Neural cell (in vitro differentiated cells): ENCODE measurements at regions not wholly inside any gene's neighbourhood (a gene's known extent, or its start where the extent isn't known, plus 50 kb on each side); places are given as distances from the start of the nearest gene placed in this dataset.

Experiments
- H2AFZ ChIP-seq: fragments of 200-600, 300-800 bp; sonication (generic), shearing (Covaris generic); 2 replicates; pipeline ENCODE4 v1.6.0; 2014; ENCODE audit warnings: low read depth, mild to moderate bottlenecking, antibody characterized with exemption, low read length, moderate library complexity
- H3F3A ChIP-seq: fragments of 200-600 bp; shearing (Covaris generic); 2 replicates; pipeline ENCODE4 v1.6.1; 2016; ENCODE audit warnings: mild to moderate bottlenecking, moderate library complexity, mixed read lengths, antibody characterized with exemption, low read length; ENCODE audit not compliant: insufficient read depth, poor library complexity, severe bottlenecking
- H3K27ac ChIP-seq: fragments of 200-600, 300-800 bp; sonication (generic), shearing (Covaris generic); 2 replicates; pipeline ENCODE4 v1.5.1; 2014; ENCODE audit warnings: mild to moderate bottlenecking, low read length, moderate library complexity
- H3K27me3 ChIP-seq: fragments of 300-800, 200-600 bp; sonication (generic), shearing (Covaris generic); 2 replicates; pipeline ENCODE4 v1.6.0; 2014; ENCODE audit warnings: mild to moderate bottlenecking, low read depth, low read length, moderate library complexity; ENCODE audit not compliant: insufficient read depth
- H3K36me3 ChIP-seq: fragments of 300-800, 200-600 bp; sonication (generic), shearing (Covaris generic); 2 replicates; pipeline ENCODE4 v1.5.1; 2014; ENCODE audit warnings: mild to moderate bottlenecking, antibody characterized with exemption, low read length, moderate library complexity; ENCODE audit not compliant: insufficient read depth
- H3K4me2 ChIP-seq: fragments of 300-800, 200-600 bp; sonication (generic), shearing (Covaris generic); 2 replicates; pipeline ENCODE4 v1.6.0; 2014; ENCODE audit warnings: mild to moderate bottlenecking, low read length
- H3K4me3 ChIP-seq: fragments of 300-800, 200-600 bp; sonication (generic), shearing (Covaris generic); 2 replicates; pipeline ENCODE4 v1.5.1; 2014; ENCODE audit warnings: mild to moderate bottlenecking, low read length, moderate library complexity
- H3K79me2 ChIP-seq: fragments of 200-600 bp; shearing (Covaris generic); replicated peaks from 2 replicates; pipeline ENCODE4 v1.6.0; 2014; ENCODE audit warnings: mild to moderate bottlenecking, low read length, moderate library complexity; ENCODE audit not compliant: insufficient read depth
- H3K9ac ChIP-seq: fragments of 300-800, 200-600 bp; sonication (generic), shearing (Covaris generic); 2 replicates; pipeline ENCODE4 v1.6.1; 2016; ENCODE audit warnings: mild to moderate bottlenecking, low read length, mixed read lengths
- H3K9me2 ChIP-seq: fragments of 200-600 bp; shearing (Covaris generic); 2 replicates; pipeline ENCODE4 v1.6.1; 2016; ENCODE audit warnings: mild to moderate bottlenecking, low read length, mixed read lengths; ENCODE audit not compliant: insufficient read depth
- H3K9me3 ChIP-seq: fragments of 200-600, 300-800 bp; sonication (generic), shearing (Covaris generic); 2 replicates; pipeline ENCODE4 v1.6.1; 2016; ENCODE audit warnings: mild to moderate bottlenecking, mixed run types, low read length, moderate library complexity, mixed read lengths
- H4K20me1 ChIP-seq: fragments of 200-600 bp; shearing (Covaris generic); 2 replicates; pipeline ENCODE4 v1.6.1; 2016; ENCODE audit warnings: mild to moderate bottlenecking, mixed run types; ENCODE audit not compliant: insufficient read depth
- CTCF ChIP-seq: fragments of 450-650 bp; IDR thresholded peaks from 2 replicates; pipeline ENCODE4 v1.5.1; 2014; ENCODE audit warnings: antibody characterized with exemption, mild to moderate bottlenecking, moderate library complexity; ENCODE audit not compliant: poor library complexity, severe bottlenecking
- EP300 ChIP-seq: fragments of 450-650 bp; conservative IDR thresholded peaks from 2 replicates; pipeline ENCODE4 v1.6.1; 2014; ENCODE audit warnings: antibody characterized with exemption, mild to moderate bottlenecking, moderate library complexity; ENCODE audit not compliant: poor library complexity, severe bottlenecking
- EZH2 ChIP-seq: fragments of 200-600, 300-800 bp; shearing (Covaris generic), sonication (generic); IDR thresholded peaks from 2 replicates; pipeline ENCODE4 v1.6.1; 2014; ENCODE audit warnings: antibody characterized with exemption, low read length, borderline replicate concordance, mild to moderate bottlenecking; ENCODE audit not compliant: insufficient read depth, poor library complexity, severe bottlenecking
- MXI1 ChIP-seq: fragments of 450-650 bp; conservative IDR thresholded peaks from 2 replicates; pipeline ENCODE4 v1.6.1; 2014; ENCODE audit warnings: antibody characterized with exemption, mild to moderate bottlenecking; ENCODE audit not compliant: poor library complexity, severe bottlenecking
- POLR2AphosphoS5 ChIP-seq: IDR thresholded peaks from 2 replicates; pipeline ENCODE4 v1.6.1; 2012
- RAD21 ChIP-seq: fragments of 450-650 bp; conservative IDR thresholded peaks from 2 replicates; pipeline ENCODE4 v1.6.1; 2014; ENCODE audit warnings: antibody characterized with exemption, mild to moderate bottlenecking, moderate library complexity
- REST ChIP-seq: IDR thresholded peaks from 2 replicates; pipeline ENCODE4 v1.6.1; 2012; ENCODE audit warnings: borderline replicate concordance
- SMC3 ChIP-seq: fragments of 450-650 bp; conservative IDR thresholded peaks from 2 replicates; pipeline ENCODE4 v1.6.1; 2014; ENCODE audit warnings: antibody characterized with exemption, mild to moderate bottlenecking, moderate library complexity; ENCODE audit not compliant: poor library complexity
- TAF1 ChIP-seq: IDR thresholded peaks from 2 replicates; pipeline ENCODE4 v1.6.1; 2012; ENCODE audit warnings: low read depth

GRCh38 chr4:22238742-22239141, 277.1 kb downstream of the ADGRA3 start:
- TF ChIP-seq TAF1 = no peak
- TF ChIP-seq CTCF = no peak
- TF ChIP-seq RAD21 = no peak
- no peak for TF ChIP-seq REST
- TF ChIP-seq MXI1 = no peak
- TF ChIP-seq POLR2AphosphoS5 = no peak
- no peak for TF ChIP-seq SMC3
- no peak for TF ChIP-seq EP300
- no peak for TF ChIP-seq EZH2
- H3K4me3 ChIP-seq = no peak overlapping the region
- no peaks in the 10 kb centered on the region for H3K9me2 ChIP-seq
- H2AFZ ChIP-seq = no peak overlapping the region
- H3K79me2 ChIP-seq = no peaks in the 10 kb centered on the region
- no peak overlapping the region for H3K4me2 ChIP-seq
- no peaks in the 10 kb centered on the region for H3K9me3 ChIP-seq
- H3K27ac ChIP-seq = no peak overlapping the region
- no peak overlapping the region for H3K9ac ChIP-seq
- no peaks in the 10 kb centered on the region for H4K20me1 ChIP-seq
- H3K36me3 ChIP-seq = no peaks in the 10 kb centered on the region
- no peaks in the 10 kb centered on the region for H3F3A ChIP-seq
- no peaks in the 10 kb centered on the region for H3K27me3 ChIP-seq

- H2AFZ ChIP-seq = no peak overlapping the region
- H3K9me3 ChIP-seq = no peaks in the 10 kb centered on the region
- H3K27ac ChIP-seq = no peak overlapping the region
Observed at GRCh38 chr4:22237846-22238494, 277.9 kb downstream of the ADGRA3 start.

More at GRCh38 chr4:22237846-22238494, 277.9 kb downstream of the ADGRA3 start:
- H3K79me2 ChIP-seq = no peaks in the 10 kb centered on the region
- no peak overlapping the region for H3K9ac ChIP-seq
- no peaks in the 10 kb centered on the region for H3F3A ChIP-seq
- no peak overlapping the region for H3K4me2 ChIP-seq
- no peaks in the 10 kb centered on the region for H3K9me2 ChIP-seq
- no peaks in the 10 kb centered on the region for H3K36me3 ChIP-seq
- H3K27me3 ChIP-seq = no peaks in the 10 kb centered on the region
- no peaks in the 10 kb centered on the region for H4K20me1 ChIP-seq
- H3K4me3 ChIP-seq = no peak overlapping the region
- TF ChIP-seq TAF1 (no peak), RAD21 (no peak), MXI1 (no peak), POLR2AphosphoS5 (no peak), REST (no peak), EP300 (no peak), SMC3 (no peak), EZH2 (no peak), CTCF (no peak)
